B cell (primary cell): ENCODE measurements at regions not wholly inside any gene's neighbourhood (a gene's known extent, or its start where the extent isn't known, plus 50 kb on each side); places are given as distances from the start of the nearest gene placed in this dataset.

Experiments
- ATAC-seq: fragments of 200-7000 bp; cut with Tn5 transposase; one replicate; pipeline ENCODE4 v1.10.0; 2021; ENCODE audit warnings: low read depth, mild to moderate bottlenecking, moderate number of reproducible peaks, moderate library complexity
- CTCF ChIA-PET: fragments of 350-600 bp; sonication (Branson Sonifier 250); formaldehyde crosslinking; loops from one replicate; lab custom pipeline; 2021; ENCODE audit warnings: antibody characterized with exemption, inconsistent platforms; lab: Charles Lee
- POLR2A ChIA-PET: fragments of 350-600 bp; sonication (Branson Sonifier 250); formaldehyde crosslinking; loops from one replicate; lab custom pipeline; 2021; ENCODE audit warnings: antibody characterized with exemption; lab: Charles Lee
- DNase-seq: peaks from one replicate; pipeline ENCODE4 v3.0.0; 2013
- H2AFZ ChIP-seq: 2 replicates; pipeline ENCODE4 v1.6.1; 2012; ENCODE audit warnings: mild to moderate bottlenecking, low read depth, low read length; ENCODE audit not compliant: insufficient read depth, poor library complexity, severe bottlenecking
- H3K27ac ChIP-seq, 2 donors: 1 replicate in 1 of 2; 2 replicates in 1 of 2; pipeline ENCODE4 v1.5.1; 2012 to 2013; ENCODE audit warnings: low read length in 2 of 2, mild to moderate bottlenecking in 2 of 2, moderate library complexity in 1 of 2
- H3K27me3 ChIP-seq, 4 experiments: fragments of 200-600 bp in 1 of 4; sonication (generic) in 1 of 4; replicated peaks in 1 of 4; 1 replicate in 2 of 4; 2 replicates in 2 of 4; pipeline versions ENCODE4 v1.6.1 to v1.7.0; 2013 to 2016; ENCODE audit warnings: low read length in 3 of 4, mild to moderate bottlenecking in 2 of 4, mixed read lengths in 1 of 4, moderate library complexity in 1 of 4; ENCODE audit not compliant: insufficient read depth in 4 of 4, control insufficient read depth in 3 of 4; ENCODE audit errors: control extremely low read depth in 1 of 4
- H3K36me3 ChIP-seq, 2 experiments: replicated peaks in 1 of 2; 1 replicate in 1 of 2; 2 replicates in 1 of 2; pipeline versions ENCODE4 v1.6.1 to v1.7.1; 2013; ENCODE audit warnings: low read length in 1 of 2; ENCODE audit not compliant: insufficient read depth in 2 of 2, control insufficient read depth in 1 of 2; ENCODE audit errors: control extremely low read depth in 1 of 2, extremely low read depth in 1 of 2
- H3K4me1 ChIP-seq, 2 donors: fragments of 200-600 bp in 1 of 2; sonication (generic) in 1 of 2; 1 replicate in 1 of 2; 2 replicates in 1 of 2; pipeline versions ENCODE4 v1.5.1 to v1.6.1; 2013 to 2017; ENCODE audit warnings: low read length in 2 of 2; ENCODE audit not compliant: control insufficient read depth in 2 of 2, insufficient read depth in 2 of 2
- H3K4me2 ChIP-seq: replicated peaks from 2 replicates; pipeline ENCODE3; 2012; ENCODE audit warnings: mild to moderate bottlenecking, low read depth, low read length; ENCODE audit not compliant: poor library complexity, severe bottlenecking
- H3K4me3 ChIP-seq, 5 experiments: fragments of 200-600 bp in 1 of 5; sonication (generic) in 1 of 5; 1 replicate in 3 of 5; 2 replicates in 2 of 5; pipeline versions ENCODE4 v1.5.1 to v1.7.0; 2011 to 2016; ENCODE audit warnings: low read length in 4 of 5, mild to moderate bottlenecking in 4 of 5, low read depth in 2 of 5, control low read depth in 1 of 5, moderate library complexity in 1 of 5; ENCODE audit not compliant: insufficient read depth in 1 of 5; ENCODE audit errors: control extremely low read depth in 1 of 5, extremely low read depth in 1 of 5
- H3K79me2 ChIP-seq: fragments of 200-600 bp; sonication (generic); one replicate; pipeline ENCODE4 v1.6.0; 2016; ENCODE audit warnings: low read length; ENCODE audit not compliant: control insufficient read depth, insufficient read depth
- H3K9ac ChIP-seq: fragments of 200-600 bp; sonication (generic); 2 replicates; pipeline ENCODE4 v1.6.1; 2017; ENCODE audit warnings: mild to moderate bottlenecking, low read length, moderate library complexity
- H3K9me3 ChIP-seq, 3 donors: one replicate each; pipeline versions ENCODE4 v1.6.1 to v1.7.1; 2013; ENCODE audit warnings: low read length in 2 of 3; ENCODE audit not compliant: control insufficient read depth in 2 of 3, insufficient read depth in 1 of 3; ENCODE audit errors: control extremely low read depth in 1 of 3
- H4K20me1 ChIP-seq: 2 replicates; pipeline ENCODE4 v1.6.0; 2012; ENCODE audit warnings: mild to moderate bottlenecking, low read length; ENCODE audit not compliant: insufficient read depth, control insufficient read depth, poor library complexity, severe bottlenecking
- H3K27ac Mint-ChIP-seq: one replicate; pipeline ENCODE4 v1.8.0; 2021; ENCODE audit warnings: mixed read lengths
- H3K27me3 Mint-ChIP-seq: one replicate; pipeline ENCODE4 v1.8.0; 2021; ENCODE audit warnings: mixed read lengths
- H3K4me1 Mint-ChIP-seq: one replicate; pipeline ENCODE4 v1.8.0; 2021; ENCODE audit warnings: mixed read lengths
- H3K4me3 Mint-ChIP-seq: one replicate; pipeline ENCODE4 v1.8.0; 2021; ENCODE audit warnings: mixed read lengths
- H3K9me3 Mint-ChIP-seq: one replicate; pipeline ENCODE4 v1.8.0; 2022; ENCODE audit warnings: mixed read lengths; ENCODE audit not compliant: insufficient read depth
- EZH2 ChIP-seq: IDR thresholded peaks from 2 replicates; pipeline ENCODE4 v1.6.1; 2012; ENCODE audit warnings: borderline replicate concordance, low read depth, mild to moderate bottlenecking, moderate library complexity, low read length; ENCODE audit not compliant: insufficient read depth, poor library complexity, severe bottlenecking
- WGBS: methylation state at CpG from one replicate; pipeline ENCODE4 v1.1.5; 2013; ENCODE audit warnings: missing lambda C conversion rate; ENCODE audit not compliant: insufficient coverage; 5-methylcytosine and 5-hydroxymethylcytosine counted together
- intact Hi-C: fragments of 100-400 bp; cut with micrococcal nuclease; formaldehyde crosslinking; loops from one replicate; pipeline ENCODE4 v1.10.0; 2022
- TF ChIP-seq, protein P1 (sequence below): fragments of 200-600 bp; IDR thresholded peaks from one replicate; pipeline ENCODE4 v1.8.0; 2022; ENCODE audit warnings: antibody characterized with exemption, mild to moderate bottlenecking

DNA sequence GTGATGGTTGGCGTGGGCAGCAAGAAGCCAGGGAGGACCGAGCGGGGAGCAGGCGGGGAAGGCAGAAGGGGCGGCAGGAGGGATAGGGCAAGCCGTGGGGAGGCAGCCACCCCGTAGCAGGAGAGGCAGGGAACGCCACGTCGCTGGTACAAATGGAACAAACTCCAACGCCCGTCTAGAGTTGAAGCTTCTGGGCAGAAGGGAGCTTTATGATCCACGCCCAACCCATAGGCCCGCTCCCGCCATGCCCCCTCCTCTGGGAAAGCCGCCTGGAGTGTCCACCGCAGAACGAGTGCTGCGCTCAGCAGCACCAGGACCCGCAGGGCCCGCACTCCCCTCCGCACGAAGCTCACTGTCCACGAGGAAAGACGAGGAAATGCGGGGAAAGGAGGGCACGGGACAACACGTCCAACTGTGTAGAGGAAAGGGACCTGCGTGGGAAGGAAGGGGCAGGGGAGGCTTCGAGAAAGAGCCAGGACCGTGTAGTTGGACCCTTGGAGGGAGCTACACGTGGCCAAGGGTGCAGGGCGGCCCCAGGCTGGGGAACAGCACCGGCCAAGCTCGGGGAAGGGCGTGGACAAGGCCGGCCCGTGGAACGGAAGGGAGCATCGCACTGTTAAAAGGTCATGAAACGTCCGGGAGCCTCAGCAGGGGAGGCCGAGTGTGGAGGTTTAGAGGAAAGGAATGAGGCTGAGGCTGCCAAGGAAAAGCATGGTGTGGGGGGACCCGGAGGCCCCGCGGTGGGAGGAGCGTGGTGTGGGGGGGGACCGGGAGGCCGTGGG, 204.0 kb downstream of the DLL1 start:
- Histone ChIP-seq H3K4me1 (peaks cover 26 to 29% of the 10 kb centered on the region in 2 donors), H3K9ac (no peak overlapping the region), H3K4me3 (no peak overlapping the region), H3K27me3 (no peaks in the 10 kb centered on the region), H3K79me2 (no peaks in the 10 kb centered on the region), H2AFZ (no peak overlapping the region), H4K20me1 (no peaks in the 10 kb centered on the region), H3K27ac (no peak overlapping the region), H3K4me2 (no peak overlapping the region), H3K36me3 (no peaks in the 10 kb centered on the region), H3K9me3 (peaks cover 0 to 18% (median 0%) of the 10 kb centered on the region in 3 donors)
- DNase-seq (peak; percentile 58), ATAC-seq (no peak)
- peaks cover 33% of the 10 kb centered on the region for H3K4me1 Mint-ChIP-seq
- TF ChIP-seq, protein P1, sequence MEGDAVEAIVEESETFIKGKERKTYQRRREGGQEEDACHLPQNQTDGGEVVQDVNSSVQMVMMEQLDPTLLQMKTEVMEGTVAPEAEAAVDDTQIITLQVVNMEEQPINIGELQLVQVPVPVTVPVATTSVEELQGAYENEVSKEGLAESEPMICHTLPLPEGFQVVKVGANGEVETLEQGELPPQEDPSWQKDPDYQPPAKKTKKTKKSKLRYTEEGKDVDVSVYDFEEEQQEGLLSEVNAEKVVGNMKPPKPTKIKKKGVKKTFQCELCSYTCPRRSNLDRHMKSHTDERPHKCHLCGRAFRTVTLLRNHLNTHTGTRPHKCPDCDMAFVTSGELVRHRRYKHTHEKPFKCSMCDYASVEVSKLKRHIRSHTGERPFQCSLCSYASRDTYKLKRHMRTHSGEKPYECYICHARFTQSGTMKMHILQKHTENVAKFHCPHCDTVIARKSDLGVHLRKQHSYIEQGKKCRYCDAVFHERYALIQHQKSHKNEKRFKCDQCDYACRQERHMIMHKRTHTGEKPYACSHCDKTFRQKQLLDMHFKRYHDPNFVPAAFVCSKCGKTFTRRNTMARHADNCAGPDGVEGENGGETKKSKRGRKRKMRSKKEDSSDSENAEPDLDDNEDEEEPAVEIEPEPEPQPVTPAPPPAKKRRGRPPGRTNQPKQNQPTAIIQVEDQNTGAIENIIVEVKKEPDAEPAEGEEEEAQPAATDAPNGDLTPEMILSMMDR = no peak
- TF ChIP-seq EZH2 = no peak
- H3K9me3 Mint-ChIP-seq = no peaks in the 10 kb centered on the region
- WGBS = 95% methylated on average over 46 of the region's 49 CpGs
- H3K27ac Mint-ChIP-seq = peak overlapping the region; percentile 77
- POLR2A ChIA-PET = no interaction called here
- CTCF ChIA-PET = no interaction called here
- peak overlapping the region; percentile 72 for H3K4me3 Mint-ChIP-seq
- H3K27me3 Mint-ChIP-seq = no peaks in the 10 kb centered on the region
- intact Hi-C loops = loop anchor here (10.0 kb wide), 1 partner anchor 132 kb away; no protein-coding TSS in a partner anchor
